Central memory CD4-positive, alpha-beta T cell (primary cell): ENCODE measurements at regions not wholly inside any gene's neighbourhood (a gene's known extent, or its start where the extent isn't known, plus 50 kb on each side); places are given as distances from the start of the nearest gene placed in this dataset.

Experiments
- DNase-seq: peaks from one replicate; pipeline ENCODE4 v3.0.0; 2022

DNA sequence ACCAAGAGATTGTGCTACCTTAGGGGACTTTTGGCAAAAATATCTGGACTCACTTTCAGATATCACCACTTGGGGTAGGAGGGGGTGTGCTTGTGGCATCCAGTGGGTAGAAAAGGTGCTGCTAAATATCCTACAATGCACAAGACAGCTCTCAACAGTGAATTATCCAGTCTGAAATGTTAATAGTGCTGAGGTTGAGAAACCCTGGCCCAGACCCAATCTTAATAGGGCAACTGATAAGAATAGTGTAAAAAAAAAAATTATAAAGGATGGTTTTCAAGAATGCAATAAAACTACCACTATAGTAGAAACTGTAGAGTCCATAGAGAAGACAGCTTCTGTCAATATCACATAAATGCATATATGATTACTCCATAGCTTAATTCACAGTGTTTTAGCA, 185.5 kb downstream of the ZNF330 start:
- no peak for DNase-seq

GRCh38 chr4:141409556-141409955, 188.9 kb downstream of the ZNF330 start:
- no peak for DNase-seq

DNA sequence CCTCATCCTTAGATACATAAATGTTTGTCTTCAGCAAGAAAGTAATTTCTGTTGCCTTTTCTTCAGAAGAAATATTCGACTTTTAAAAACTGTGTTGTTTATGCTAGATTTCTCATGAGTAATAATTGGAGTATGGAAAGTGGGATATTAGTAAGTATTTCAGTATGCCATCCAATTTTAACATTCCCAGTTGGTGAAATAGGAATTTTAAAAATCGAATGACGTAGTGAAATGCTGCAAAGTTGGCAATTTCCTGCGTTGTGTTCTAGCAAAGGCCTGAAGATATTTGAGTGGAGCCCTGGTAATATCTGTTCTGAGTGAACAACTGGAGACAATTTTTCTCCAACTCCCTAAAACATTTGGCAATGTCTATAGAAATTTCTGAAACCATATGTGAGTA, 190.1 kb downstream of the ZNF330 start:
- no peak for DNase-seq

DNA sequence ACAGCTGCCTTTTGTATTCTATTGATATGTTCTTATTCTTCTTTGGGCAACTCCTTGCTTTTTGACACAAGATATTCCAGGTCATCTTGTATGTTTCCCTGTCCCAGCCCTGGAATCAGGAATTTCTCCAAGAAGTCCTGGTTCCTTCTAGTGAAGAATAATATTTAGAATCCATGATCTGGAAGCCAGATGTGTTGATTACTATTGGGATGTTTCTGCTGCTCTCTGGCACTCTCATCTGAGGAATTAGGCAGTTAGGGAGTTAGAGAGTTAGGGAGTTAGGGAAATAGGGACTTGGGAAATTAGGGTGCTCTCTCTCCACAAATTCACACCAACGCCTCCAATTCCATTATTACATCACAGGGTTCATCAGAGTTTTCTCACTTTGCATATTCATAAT, 191.2 kb downstream of the ZNF330 start:
- no peak for DNase-seq

- DNase-seq = no peak
Observed at GRCh38 chr4:141413366-141413765, 192.7 kb downstream of the ZNF330 start.

- DNase-seq = no peak
Observed at GRCh38 chr4:141415651-141416050, 195.0 kb downstream of the ZNF330 start.

DNA sequence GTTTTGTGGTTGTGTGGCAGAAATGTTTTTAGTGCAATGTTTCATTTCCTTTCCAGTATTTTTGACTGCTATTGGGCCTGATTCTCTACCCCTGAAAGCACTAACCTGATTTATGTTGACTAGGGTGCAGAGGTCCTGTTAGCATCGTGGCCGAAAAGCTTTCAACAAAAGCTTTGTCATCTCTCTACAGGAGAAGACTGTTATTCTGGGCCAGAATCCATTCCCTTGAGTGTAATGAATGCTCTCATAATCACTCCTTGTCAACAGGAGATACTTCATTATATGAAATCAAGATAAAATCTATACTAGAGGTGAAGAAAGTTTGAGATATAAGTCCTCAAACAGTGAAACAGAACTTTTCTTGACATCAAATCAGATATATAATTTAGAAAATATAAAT, 195.5 kb downstream of the ZNF330 start:
- no peak for DNase-seq

DNA sequence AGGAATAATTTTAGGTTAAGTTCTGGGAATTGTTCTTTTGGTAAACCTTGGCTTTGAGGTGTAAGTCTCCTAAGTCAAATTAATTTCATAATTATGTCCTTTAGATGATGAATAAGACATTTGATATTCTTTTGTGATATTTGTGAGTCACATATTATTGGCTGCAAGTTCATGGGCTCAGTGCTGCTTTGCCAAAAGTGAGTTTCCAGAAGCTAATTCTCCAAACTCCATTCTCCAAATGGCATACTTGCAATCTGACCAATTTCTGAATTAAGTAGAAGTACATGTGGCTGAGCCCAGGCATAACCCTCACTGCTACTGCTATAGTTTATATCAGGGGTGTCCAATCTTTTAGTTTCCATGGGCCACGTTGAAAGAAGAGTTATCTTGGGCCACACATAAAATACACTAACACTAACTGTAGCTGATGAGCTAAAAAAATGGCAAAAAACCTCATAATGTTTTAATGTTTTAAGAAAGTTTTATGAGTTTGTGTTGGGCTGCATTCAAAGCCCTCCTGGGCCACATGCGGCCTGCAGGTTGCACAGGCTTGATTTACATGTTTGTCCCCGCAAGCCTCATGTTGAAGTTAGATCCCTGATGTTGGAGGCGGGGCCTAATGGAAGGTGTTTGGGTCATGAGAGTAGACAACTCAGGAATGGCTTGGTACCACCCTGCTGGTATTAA, 196.1 kb downstream of the ZNF330 start:
- DNase-seq = no peak

GRCh38 chr4:141417387-141417786, 196.7 kb downstream of the ZNF330 start:
- DNase-seq = no peak

DNA sequence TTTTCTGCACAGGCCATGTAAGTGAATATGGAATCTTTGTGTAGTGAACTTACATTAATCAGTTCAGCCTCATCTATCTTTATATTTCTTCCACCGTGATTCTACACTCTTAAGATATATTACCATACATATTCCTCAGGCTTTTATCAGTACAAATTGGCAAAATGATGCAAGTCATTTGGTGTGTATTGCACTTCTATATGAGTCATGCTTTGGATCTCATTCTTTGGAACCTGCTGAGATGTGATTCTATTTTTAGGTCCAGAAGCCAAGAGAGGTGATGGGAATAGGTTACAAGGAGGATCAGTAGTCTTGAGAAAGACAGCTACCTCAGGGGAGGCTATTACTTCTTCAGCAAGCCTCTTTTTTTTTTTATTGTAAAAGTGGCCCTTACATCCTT, 204.4 kb downstream of the ZNF330 start:
- no peak for DNase-seq

GRCh38 chr4:141427726-141428296, 207.1 kb downstream of the ZNF330 start:
- no peak for DNase-seq

GRCh38 chr4:141429933-141430332, 206.4 kb upstream of the IL15 start:
- no peak for DNase-seq

- no peak for DNase-seq
Observed at GRCh38 chr4:141430686-141431085, 205.7 kb upstream of the IL15 start.

DNA sequence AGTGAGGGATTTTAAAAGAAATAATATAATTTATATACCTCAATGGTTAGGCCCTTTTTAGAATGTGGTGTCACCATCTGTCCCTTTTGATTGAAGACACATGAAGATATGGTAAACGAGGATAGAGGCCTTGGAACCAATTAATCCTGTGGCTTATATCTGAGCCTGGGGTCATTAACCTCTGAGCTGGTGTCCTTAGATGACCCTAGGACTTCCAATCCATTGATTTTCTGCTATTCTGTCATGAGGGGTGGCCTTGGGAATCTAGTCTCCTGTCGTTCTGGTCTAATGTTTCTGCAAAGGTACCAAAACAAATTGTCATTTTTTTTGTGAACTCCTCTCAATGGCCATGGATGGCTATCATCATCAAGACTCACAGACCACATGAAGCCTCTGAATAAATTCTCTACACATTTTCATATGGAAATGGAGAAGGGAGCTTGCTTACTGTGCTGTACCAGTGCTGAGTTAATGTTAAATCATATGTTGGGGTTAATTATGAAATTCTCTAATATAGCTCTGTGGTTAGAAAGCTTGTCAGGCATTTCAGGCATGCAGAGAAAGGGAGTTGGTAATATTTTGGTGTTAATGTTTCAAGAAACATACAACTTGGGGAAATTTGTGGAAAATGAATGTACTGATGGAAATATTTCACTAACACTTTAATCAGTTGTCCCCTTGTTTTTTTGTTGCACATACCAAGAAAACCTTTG, 204.2 kb upstream of the IL15 start:
- no peak for DNase-seq

- no peak for DNase-seq
Observed at GRCh38 chr4:141435446-141436225, 200.7 kb upstream of the IL15 start.

- DNase-seq = no peak
Observed at GRCh38 chr4:141439223-141439622, 197.2 kb upstream of the IL15 start.

DNA sequence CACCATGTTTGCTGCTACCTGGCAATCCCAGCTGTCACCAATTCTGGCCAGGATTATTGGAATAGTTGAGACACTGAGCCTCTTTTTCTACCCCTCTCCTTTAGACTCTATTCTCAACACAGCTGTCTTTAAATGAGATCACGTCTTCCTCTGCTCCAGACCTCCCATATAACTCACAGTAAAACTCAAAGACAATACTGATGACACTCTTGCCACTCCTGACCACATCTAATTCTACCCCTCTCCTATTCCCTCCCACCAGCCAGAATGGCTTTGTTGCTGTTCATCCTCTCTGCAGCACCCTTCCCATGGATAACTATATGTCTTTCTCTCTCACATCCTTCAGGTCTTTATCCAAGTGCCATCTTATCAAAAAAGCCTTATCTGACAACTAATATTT, 188.6 kb upstream of the IL15 start:
- DNase-seq = no peak

DNA sequence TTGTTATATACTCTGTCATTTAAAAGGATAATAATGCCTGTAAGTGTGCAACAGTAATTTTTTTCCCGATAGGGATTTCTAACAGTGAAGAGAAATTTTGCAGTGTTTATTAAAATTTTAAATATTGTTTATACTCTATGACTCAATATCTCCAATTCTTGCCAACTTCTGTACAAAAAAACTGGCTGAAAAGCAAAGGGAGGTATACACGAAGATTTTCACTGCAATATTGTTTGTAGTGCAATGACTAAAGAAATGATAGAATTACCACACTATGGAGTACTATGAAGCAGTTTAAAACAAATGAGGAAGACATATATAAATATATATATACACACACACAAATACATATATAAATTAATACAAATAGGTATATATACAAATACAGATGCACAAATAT, 187.9 kb upstream of the IL15 start:
- no peak for DNase-seq

- DNase-seq = no peak
Observed at GRCh38 chr4:141449927-141450326, 186.5 kb upstream of the IL15 start.

- DNase-seq = no peak
Observed at GRCh38 chr4:141455651-141456050, 180.7 kb upstream of the IL15 start.

DNA sequence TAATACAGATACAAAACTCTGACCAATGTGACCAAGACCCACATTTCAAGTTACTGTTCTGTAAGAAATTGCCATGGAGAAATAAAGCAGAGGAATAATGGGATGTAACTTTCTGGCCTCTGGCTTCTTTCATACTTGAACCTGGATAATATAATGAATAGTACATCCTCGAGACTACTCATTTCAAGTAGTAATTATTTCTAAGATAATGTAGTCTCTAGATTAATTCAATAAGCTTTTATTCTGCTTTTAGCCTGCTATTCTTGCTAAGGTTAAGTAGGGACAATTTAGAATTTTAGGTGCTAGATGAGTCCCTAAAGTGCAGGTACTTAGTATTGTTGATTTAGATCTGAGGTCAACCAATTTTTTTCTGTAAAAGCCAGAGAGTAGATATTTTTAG, 178.7 kb upstream of the IL15 start:
- DNase-seq = no peak

- no peak for DNase-seq
Observed at GRCh38 chr4:141458501-141458900, 177.9 kb upstream of the IL15 start.

DNA sequence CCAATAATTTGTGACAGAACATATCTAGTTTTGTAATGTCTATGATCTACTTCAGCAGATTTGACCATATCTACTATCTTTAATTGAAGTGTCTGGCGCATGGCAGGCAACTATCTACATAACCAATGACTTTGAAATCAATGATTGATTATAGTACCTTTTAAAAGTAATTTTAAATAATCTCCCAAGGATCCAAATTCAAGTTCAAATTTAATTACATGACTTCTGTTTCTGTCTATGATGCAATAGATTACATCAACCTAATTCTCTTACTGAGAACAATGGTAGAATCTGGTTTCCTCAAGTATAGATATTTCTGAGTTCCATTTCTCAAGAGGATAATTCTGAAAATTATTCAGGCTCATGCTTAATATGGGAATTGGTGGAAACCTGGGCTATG, 177.4 kb upstream of the IL15 start:
- no peak for DNase-seq

- DNase-seq = no peak
Observed at GRCh38 chr4:141462361-141462760, 174.0 kb upstream of the IL15 start.
